ENCODE measurements at regions not wholly inside any gene's neighbourhood (a gene's known extent, or its start where the extent isn't known, plus 50 kb on each side); places are given as distances from the start of the nearest gene placed in this dataset.

DNA sequence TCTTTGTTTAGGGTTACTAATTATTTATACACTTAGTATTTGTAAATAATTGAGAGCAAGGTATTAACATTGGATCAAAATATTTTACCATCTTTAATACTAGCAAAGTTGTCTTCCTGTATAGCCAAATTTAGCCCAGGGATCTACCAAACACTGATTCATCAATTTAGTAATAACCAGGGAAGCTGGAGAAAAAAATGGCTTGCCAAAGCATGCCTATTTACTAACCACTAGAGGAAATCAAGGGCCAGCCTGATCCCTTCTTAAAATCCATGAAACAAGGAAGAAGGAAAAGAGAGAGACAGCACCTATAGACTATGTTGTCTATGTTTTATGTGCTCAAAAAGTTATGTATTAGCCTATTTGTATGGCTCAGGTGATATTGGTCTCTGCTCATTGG, 450.3 kb upstream of the GJE1 start:
- DNase-seq (ENCODE audit: low read depth) = peak; percentile 1

DNA sequence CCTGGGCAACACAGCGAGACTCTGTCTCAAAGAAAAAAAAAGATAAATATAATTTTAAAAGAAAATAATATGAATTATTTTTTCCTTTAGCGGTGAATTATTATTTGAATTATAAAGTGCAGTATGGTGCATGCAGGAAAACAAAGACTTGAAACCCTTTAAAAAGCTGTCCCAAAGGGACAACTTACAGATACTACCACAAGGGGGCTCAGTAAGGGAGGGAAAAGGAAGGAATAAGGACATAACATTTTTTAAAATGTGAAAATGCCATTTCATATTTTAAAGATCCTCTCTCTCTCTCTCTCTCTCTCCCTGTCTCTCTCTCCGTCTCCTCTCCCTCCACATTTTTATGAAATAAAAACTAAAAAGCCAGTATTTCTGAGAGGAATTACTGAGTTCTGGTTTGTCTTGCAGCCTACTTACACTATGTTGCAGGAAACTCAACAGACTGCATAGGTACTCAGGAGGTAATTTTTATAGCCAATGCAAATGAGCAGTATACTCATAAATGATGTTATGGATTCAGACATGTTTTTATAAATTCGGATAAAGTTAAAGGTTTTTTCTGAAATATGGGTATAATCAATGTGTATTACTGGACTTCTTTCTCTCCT, 455.0 kb upstream of the GJE1 start:
- DNase-seq (ENCODE audit: low read depth) = peak; percentile 66

DNA sequence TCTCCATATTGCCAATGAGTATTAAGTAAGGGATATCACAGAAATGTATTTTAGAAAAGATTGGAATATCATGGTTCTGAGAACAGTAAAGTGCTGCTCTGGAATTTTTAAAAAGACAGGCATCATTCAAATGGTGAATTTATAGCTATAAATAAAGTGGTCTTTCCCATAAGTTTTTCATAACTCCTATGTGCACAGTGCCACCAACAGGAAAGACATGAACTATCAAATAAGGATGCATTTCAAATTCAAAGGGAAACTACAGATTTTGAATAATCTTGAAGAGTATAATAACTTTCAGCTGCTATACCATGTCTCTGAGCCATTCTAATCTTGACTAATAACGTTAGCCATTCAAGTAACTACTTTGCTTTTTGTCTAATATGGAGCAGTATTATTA, 456.8 kb upstream of the GJE1 start:
- peak; percentile 33 for DNase-seq (ENCODE audit: low read depth)

DNA sequence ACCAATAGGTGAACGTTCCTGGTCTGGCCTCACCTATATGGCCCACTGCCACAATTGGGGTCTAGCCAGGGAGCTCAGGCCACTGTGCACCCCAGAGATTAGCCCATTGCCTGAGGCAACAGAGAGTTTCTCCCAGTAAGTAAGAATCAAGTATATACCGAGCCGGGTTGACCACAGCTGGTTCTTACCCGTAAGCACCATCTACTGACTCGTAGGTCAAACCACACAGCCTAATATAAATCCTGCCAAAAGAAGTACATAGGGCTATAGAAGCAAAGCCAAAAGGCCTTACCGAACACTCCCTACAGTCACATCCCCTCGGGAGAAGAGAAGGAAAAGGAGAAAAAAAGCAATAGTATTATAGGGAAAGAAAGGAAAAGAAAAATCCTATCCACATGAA, 463.6 kb upstream of the GJE1 start:
- DNase-seq (ENCODE audit: low read depth) = no peak

DNA sequence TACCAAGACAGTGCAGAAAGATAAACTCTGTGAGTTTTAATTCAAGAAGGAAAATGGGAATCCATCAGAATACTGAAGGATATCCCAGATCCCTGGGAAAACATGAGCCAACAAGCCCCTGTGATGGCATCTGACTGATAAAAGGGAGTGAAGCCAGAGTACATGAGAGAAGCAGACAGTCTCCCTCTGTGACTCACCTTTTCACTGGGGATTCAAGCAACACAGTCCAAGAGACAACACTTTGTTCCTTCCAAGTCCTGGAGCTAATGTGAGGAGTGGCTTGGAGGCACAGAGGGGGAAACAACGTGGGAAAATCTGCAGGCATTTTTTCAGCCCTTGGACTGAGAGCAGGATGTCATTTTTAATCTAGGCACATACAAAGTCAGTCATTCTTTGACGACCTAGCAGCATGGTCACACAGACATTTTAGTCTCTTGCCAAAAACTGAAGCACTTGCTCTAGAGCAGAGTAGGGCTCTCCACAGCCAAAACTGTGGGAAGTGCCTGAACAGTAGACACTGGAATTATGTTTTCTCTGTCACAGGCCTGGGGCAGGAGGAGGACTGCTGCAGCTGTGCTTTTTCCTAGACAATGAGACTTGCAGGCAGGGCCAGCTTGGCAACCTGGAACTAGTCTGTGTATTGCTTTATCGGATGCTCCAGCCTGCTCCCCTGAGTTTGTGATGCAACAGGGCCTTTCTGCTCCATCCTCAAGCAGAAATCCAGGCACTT, 465.0 kb upstream of the GJE1 start:
- DNase-seq (ENCODE audit: low read depth) = peak; percentile 3

DNA sequence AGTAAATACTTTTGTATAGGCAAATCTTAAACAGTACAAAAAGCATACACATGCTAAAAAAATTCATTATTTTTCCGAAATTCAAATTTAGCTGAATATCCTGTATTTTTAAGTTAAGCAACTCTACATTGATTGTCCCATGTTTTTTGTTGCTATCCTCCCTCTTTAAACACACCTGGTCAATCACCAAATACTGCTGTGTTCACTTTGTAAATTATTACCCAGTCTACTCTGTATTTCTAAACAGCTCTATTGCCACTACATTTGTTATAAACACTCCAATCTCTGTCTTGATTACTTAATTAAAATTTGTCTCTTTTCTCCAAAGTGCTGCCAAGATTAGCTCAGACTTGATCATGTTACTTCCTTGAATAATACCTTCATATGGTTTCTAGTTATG, 466.5 kb upstream of the GJE1 start:
- no peak for DNase-seq (ENCODE audit: low read depth)

DNA sequence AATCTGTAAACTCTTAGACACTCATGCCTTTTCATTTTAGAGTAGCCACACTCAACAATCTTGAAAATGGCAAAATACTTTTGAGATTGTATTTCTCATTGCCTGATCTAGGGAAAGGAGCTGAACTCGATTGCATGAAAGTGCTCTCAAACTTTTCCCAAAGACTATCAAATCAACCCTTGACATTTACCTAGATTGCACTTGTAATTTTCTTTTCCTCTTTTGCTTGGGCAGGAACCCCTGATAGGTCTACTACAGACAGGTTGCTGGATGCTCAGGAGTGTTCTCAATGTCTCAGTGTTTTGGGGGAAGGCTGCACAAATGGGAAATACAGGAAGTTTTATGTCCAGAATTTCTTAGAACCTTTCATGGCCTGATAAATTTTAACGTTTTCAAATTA, 468.0 kb upstream of the GJE1 start:
- no peak for DNase-seq (ENCODE audit: low read depth)

DNA sequence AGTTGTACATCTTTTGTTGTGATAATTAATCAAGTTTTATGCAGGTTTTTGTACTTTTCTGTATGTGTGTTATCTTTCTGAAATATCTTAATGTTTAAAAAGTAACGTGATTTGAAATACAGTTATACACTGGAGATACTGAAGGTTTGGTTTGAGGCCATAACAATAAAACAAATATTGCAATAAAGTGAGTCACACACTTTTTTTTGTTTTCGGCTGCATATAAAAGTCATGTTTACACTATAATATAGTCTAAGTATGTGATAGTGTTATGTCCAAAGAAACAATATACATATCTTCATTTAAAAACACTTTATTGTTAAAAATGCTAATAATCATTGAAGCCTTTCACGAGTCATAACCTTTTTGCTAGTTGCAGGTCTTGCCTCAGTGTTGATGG, 473.1 kb upstream of the GJE1 start:
- DNase-seq (ENCODE audit: low read depth) = no peak

DNA sequence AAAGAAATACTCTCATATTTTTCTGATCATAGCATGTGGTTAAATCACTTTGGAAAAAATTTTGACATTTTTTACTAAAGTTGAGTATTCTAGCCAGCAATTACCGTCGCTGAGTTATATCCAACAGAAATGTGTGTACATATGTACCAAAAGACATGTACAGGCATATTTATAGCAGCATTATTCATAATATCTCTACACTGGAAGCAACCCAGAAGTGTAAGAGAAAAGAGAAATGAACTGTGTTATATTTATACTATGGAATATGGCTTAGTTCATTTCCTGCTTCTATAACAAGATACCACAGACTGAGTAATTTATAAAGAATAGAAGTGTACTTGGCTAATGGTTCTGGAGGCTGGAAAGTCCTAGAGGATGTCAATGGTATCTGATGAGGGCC, 474.0 kb upstream of the GJE1 start:
- DNase-seq (ENCODE audit: low read depth) = no peak

DNA sequence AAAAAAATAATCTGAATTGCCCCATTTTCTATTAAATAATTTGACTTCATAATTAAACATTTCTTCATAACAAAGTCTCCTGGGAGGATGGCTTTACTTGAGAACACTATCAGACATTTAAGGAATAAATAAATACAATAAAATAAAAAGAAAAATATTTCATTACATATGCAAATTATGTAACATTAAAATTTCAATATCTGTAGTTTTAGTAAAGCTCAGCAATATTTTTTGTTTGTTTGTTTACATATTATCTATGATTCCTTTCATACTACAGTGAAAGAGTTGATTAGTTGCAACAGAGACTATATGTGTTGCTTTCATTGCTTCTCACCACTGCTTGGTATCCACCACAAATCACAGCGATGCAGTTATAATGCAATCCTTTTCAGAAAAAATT, 474.9 kb upstream of the GJE1 start:
- no peak for DNase-seq (ENCODE audit: low read depth)

DNA sequence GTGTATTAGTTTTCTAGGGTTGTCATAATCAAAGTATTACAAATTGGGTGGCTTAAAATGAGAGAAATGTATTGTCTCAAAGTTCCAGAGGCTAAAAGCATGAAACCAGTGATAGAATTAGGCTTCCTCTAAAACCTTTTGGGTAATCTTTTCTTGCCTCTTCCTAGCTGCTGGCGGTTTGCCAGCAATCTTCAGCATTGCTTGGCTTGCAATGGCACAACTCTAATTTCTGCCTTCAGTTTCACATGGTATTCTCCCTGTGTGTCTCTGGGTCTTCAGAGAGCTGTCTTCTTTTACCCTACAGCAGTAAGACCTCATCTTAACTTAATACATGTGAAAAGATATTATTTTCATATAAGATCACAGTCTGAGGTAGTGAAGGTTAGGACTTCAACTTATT, 479.1 kb upstream of the GJE1 start:
- peak; percentile 33 for DNase-seq (ENCODE audit: low read depth)

DNA sequence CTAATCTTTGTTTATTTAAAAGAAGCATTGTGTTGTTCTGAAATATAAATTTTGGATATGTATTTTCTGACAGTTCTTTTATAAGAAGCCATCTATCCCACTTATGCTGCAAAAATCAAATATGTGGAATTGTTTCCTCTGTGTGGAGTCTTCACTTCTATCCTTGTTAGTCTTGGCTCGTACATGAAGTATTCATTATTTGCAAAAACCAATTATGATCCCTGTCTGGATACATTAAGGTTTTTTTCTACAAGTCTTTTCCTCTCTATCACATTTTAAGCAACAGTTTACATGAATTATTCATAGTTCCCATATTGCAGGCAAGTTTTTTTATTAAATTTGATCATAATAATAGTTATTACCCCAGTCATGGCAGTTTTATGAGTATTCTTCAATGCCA, 490.8 kb upstream of the GJE1 start:
- no peak for DNase-seq (ENCODE audit: low read depth)

DNA sequence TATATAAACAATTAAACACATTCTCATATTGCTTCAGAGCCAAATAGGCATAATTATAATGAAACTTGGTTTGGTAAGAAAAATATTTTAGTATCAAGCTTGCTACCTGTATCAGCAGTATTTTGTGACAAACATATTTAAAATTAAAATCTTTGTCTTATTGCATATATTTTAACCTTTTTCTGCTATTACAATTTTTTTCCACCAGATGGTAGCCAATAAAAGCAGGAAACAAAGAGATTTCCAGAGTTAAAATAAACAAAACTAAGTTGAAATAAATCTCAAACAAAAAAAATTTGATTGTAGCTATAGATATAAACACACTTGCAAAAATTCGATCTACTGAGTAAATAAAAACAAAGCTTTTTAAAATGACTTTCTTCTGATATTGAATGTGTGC, 491.3 kb upstream of the GJE1 start:
- peak; percentile 3 for DNase-seq (ENCODE audit: low read depth)

DNA sequence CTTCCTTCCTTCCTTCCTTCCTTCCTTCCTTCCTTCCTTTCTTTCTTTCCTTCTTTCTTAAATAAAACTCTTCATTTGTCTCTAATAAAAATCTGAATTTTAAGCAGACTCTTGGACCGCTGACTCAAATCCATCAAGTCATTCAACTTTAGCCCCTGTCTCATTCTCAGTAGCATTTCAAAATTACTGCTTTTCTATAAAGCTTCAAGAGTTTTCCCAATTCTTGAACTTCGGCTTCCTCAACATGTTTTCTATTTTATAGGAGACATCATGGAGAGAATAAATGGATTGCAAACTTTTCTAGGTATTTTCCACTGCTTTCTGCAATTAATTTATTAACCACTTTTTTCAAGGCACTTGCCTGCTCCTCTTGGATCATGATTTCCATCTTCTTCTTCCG, 497.1 kb upstream of the GJE1 start:
- DNase-seq (ENCODE audit: low read depth) = no peak

DNA sequence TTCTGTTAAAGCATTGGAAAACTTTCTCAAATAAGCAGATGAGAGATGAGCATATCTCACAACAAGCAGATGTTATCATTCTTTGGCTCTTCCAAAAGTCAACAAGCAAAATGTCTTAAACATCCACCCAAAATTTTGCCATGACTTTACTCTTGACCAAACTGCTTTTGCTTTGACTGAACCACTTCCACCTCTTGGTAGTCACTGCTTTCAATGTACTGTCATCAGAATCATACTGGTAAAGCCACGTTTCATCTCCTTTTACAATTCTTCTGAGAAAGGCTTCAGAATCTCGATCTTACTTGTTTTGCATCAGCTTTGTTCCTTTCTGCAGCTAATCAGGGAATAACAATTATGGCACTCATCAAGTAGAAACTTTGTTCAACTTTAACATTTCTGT, 498.5 kb upstream of the GJE1 start:
- DNase-seq (ENCODE audit: low read depth) = no peak

DNA sequence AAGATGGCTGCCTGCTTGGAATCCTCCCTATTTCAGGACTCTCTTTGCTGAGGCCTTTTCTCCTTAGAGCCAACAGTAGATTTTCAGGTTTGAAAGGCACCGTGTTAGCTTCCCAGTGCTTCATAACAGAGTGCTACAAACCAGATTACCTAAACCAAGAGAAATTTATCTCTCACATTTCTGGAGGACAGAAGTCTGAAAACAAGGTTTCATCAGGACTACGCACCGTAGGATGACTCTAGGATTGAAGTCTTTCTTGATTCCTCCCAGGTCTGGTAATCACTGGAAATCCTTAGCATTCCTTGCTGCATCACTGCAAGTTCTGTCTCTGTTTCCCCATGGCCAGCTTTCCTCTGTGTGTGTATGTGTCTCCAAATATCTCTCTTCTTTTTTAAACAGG, 508.4 kb upstream of the GJE1 start:
- DNase-seq (ENCODE audit: low read depth) = no peak

DNA sequence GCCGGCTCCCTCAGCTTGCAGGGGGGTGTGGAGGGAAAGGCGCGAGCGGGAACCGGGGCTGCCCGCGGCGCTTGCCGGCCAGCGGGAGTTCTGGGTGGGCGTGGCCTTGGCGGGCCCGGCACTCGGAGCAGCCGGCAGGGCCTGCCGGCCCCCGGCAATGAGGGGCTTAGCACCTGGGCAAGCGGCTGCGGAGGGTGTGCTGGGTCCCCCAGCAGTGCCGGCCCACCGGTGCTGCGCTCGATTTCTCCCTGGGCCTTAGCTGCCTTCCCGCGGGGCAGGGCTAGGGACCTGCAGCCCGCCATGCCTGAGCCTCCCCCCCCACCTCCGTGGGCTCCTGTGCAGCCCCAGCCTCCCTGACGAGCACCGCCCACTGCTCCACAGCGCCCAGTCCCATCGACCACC, 514.5 kb upstream of the GJE1 start:
- no peak for DNase-seq (ENCODE audit: low read depth)

DNA sequence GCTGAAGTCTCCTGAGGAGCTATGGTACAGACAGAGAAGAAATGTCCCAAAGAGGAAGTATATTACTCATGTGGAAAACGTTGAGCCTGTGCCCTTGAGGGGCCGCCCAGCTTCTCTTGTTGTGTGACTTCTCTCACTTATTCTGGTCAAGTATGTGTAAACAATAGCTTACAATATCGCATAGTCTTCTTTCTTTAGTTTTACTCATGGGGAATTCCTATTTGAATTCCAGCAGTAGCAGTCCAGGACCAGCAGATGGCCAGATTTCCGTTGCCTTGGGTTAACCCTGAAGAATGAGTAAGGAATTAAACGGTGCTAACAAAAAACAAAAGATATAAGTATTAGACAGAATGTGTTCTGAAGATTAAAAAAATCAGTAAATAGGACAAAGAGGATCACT, 522.0 kb upstream of the GJE1 start:
- peak; percentile 6 for DNase-seq (ENCODE audit: low read depth)

DNA sequence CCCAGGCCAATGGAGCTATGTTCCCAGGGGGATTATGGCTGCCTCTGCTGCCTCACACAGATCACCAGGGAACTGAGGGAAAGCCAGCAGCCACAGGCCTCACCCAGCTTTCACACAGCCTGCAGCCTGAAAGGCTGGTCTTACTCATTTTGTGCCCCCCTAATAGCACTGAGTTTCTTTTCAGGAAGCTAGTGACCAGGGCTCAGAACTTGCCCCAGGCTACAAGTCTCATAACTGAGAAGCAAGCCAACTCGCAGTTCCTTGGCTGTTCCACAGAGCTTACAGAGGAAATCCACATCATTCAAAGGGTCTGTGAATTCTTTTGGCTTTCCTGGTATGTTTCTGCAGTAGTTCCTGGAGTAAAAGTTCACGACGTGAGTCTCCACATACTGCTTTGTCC, 524.8 kb upstream of the GJE1 start:
- DNase-seq (ENCODE audit: low read depth) = no peak

DNA sequence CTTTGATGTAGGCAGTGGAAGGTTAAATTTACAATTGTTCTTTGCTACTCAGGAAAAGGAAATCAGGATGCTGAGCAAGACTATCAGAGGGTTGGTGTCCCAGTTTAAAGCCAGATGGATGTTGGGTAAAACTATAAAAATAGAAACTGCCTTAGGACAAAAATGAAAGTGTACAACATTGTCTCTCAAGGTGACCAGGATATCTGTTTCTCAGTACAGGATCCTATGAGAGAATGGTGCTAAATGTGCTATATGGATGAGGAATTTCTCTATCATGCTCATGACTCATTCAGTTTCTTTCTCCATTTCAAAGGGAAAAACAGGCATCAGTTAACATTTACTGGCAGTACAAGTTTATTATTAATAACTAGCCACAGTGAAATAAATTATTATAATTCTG, 534.2 kb upstream of the GJE1 start:
- DNase-seq (ENCODE audit: low read depth) = peak; percentile 4

DNA sequence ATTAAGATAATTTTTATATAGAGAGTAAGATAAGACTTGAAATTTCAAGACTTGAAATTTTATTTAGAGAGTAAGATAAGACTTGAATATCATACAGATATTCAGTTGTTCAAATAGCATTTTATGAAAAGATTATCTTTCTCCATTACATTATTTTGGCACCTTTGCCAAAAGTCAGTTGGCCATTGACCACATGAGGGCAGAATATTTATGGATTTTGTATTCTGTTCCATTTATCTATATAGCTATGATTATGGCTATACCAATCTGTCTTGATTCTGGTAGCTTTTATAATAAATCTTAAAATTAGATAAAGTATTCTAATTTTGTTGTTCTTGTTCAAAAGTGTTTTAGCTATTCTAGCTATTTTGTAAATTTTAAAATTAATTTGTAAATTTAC, 537.9 kb upstream of the GJE1 start:
- no peak for DNase-seq (ENCODE audit: low read depth)

DNA sequence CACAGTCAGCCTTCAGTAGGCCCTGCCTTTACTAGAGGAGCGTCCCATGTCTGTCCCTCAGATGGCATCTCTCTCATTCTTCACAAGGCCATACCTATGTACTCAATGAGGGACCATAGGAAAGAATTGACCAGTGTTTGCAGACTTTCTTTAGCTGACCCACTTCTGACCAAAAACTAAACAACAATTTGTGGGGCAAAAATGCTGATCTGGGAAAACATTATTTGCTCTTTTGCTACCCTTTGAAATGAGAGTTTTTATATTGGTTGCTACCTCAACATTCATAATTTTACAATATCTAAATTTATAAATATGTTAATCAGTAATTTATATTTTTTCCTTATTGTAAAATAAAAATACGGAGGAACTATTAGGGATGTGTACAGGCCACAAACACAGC, 539.4 kb upstream of the GJE1 start:
- no peak for DNase-seq (ENCODE audit: low read depth)

DNA sequence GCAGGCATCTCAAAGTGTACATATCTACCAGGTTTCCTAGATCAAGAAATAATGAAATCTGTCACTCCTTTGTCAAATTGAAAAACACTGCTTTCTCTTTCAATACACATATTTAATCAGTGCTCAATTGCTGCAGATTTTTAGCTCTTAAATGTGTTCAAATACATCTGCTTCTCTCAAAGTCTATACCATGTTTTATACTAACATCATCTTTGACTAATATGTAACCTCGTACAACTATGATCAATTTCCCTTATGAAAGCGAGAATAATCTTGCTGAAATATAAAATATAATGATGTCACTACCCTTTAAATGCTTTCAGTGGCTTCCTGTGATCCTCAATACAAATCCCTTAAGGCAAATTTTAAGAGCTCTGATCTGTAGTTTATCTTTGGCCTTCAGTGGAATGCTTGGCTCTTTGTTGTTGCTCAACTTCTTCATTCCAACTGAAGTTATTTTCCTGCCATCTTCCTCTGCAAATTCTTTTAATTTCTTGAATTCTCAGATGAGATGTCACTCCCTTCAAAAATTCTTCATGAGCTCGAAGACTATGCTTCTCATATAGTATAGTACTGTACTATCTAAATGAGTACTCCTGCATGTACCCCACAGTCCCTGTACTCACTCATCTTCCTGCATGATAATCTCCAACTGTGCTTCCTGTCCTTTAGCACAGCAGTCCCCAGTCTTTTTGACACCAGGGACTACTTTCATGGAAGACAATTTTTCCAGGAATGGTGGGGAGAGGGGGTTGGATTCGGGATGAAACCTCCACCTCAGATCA, 545.1 kb upstream of the GJE1 start:
- DNase-seq (ENCODE audit: low read depth) = peak; percentile 13

Data from myocyte (in vitro differentiated cells).